AG04450 (cell line): ENCODE measurements at regions not wholly inside any gene's neighbourhood (a gene's known extent, or its start where the extent isn't known, plus 50 kb on each side); places are given as distances from the start of the nearest gene placed in this dataset.
"Not testable (repeated sequence)": the region's sequence is repeated elsewhere in the genome, so short reads cannot be mapped to it uniquely, and the experiment has no call there.

ENCODE experiments used
- CTCF ChIA-PET: fragments of 300-600, 350-600 bp; formaldehyde crosslinking; extraction: SDS; loops from one replicate; lab custom pipeline; 2022; ENCODE audit warnings: antibody characterized with exemption, inconsistent platforms; lab: Charles Lee
- POLR2A ChIA-PET: fragments of 350-600 bp; formaldehyde crosslinking; extraction: SDS; loops from one replicate; lab custom pipeline; 2021; ENCODE audit warnings: antibody characterized with exemption, inconsistent platforms; lab: Yijun Ruan, JAX
- DNase-seq: peaks from one replicate; pipeline ENCODE4 v3.0.0-alpha.2; 2011; ENCODE audit warnings: low read depth, low spot score
- H3K27ac ChIP-seq: one replicate; pipeline ENCODE4 v1.5.1; 2012; ENCODE audit warnings: low read depth, low read length, control low read depth
- H3K27me3 ChIP-seq: one replicate; pipeline ENCODE4 v1.6.0; 2012; ENCODE audit warnings: low read length; ENCODE audit not compliant: control insufficient read depth, insufficient read depth
- H3K4me3 ChIP-seq: 2 replicates; pipeline ENCODE4 v1.5.1; 2011; ENCODE audit warnings: mild to moderate bottlenecking, low read depth, low read length, control low read depth
- H3K9me3 ChIP-seq: 2 replicates; pipeline ENCODE4 v1.5.1; 2012; ENCODE audit warnings: low read length; ENCODE audit not compliant: control insufficient read depth, insufficient read depth
- CTCF ChIP-seq: IDR thresholded peaks from 2 replicates; pipeline ENCODE4 v1.5.1; 2011; ENCODE audit warnings: low read depth, low read length, control low read depth, inconsistent platforms

- Histone ChIP-seq H3K4me3 (no peak overlapping the region), H3K27ac (no peak overlapping the region), H3K27me3 (no peaks in the 10 kb centered on the region), H3K9me3 (no peaks in the 10 kb centered on the region)
- ChIA-PET POLR2A (no interaction called here), CTCF (interaction anchor here (0.7 kb wide), 1 partner anchor 12 kb away, joined by 3 read pairs; no protein-coding TSS in a partner anchor)
- no peak for TF ChIP-seq CTCF
- DNase-seq = no peak
Observed at GRCh38 chr5:33091571-33092363, 349.0 kb upstream of the TARS1 start.

- Histone ChIP-seq H3K27ac (no peak overlapping the region), H3K9me3 (no peaks in the 10 kb centered on the region), H3K4me3 (no peak overlapping the region), H3K27me3 (no peaks in the 10 kb centered on the region)
- DNase-seq = no peak
- ChIA-PET CTCF (interaction anchor here (0.5 kb wide), 1 partner anchor 386 kb away, joined by 7 read pairs; no protein-coding TSS in a partner anchor), POLR2A (no interaction called here)
- no peak for TF ChIP-seq CTCF
Observed at GRCh38 chr5:33092719-33093118, 348.0 kb upstream of the TARS1 start.

- no peak for TF ChIP-seq CTCF
- CTCF ChIA-PET = no interaction called here
- Histone ChIP-seq H3K9me3 (peaks cover 10% of the 10 kb centered on the region; the same call in 1 of the 2 replicates), H3K27ac (no peak overlapping the region), H3K4me3 (no peak overlapping the region), H3K27me3 (no peaks in the 10 kb centered on the region)
- POLR2A ChIA-PET = no interaction called here
- DNase-seq = no peak
Observed at GRCh38 chr5:33102551-33102950, 338.2 kb upstream of the TARS1 start.

- no peak for TF ChIP-seq CTCF
- ChIA-PET POLR2A (no interaction called here), CTCF (no interaction called here)
- DNase-seq = no peak
- Histone ChIP-seq H3K27me3 (no peaks in the 10 kb centered on the region), H3K27ac (no peak overlapping the region), H3K4me3 (no peak overlapping the region), H3K9me3 (peaks cover 13% of the 10 kb centered on the region; the same call in 1 of the 2 replicates)
Observed at GRCh38 chr5:33105521-33105941, 335.2 kb upstream of the TARS1 start.

GRCh38 chr5:33110496-33110895, 330.3 kb upstream of the TARS1 start:
- H3K27ac ChIP-seq, CTCF ChIA-PET, POLR2A ChIA-PET, H3K4me3 ChIP-seq, DNase-seq, H3K27me3 ChIP-seq, H3K9me3 ChIP-seq: not testable (repeated sequence)
